SU-DHL-6 (cell line): ENCODE measurements at regions not wholly inside any gene's neighbourhood (a gene's known extent, or its start where the extent isn't known, plus 50 kb on each side); places are given as distances from the start of the nearest gene placed in this dataset.
"Not testable (repeated sequence)": the region's sequence is repeated elsewhere in the genome, so short reads cannot be mapped to it uniquely, and the experiment has no call there.

ENCODE experiments used
- H2AFZ ChIP-seq: fragments of 200-600 bp; sonication (generic); 2 replicates; pipeline ENCODE4 v1.6.1; 2014; ENCODE audit warnings: low read depth, mild to moderate bottlenecking, moderate library complexity, mixed read lengths, antibody characterized with exemption, low read length; ENCODE audit not compliant: severe bottlenecking
- H3F3A ChIP-seq: fragments of 200-600 bp; shearing (Covaris generic); 2 replicates; pipeline ENCODE4 v1.6.0; 2016; ENCODE audit warnings: antibody characterized with exemption, mild to moderate bottlenecking; ENCODE audit not compliant: insufficient read depth
- H3K27ac ChIP-seq: fragments of 200-600 bp; sonication (generic); 2 replicates; pipeline ENCODE4 v1.5.1; 2016; ENCODE audit warnings: low read depth, mild to moderate bottlenecking, low read length, moderate library complexity, mixed read lengths
- H3K27me3 ChIP-seq: fragments of 200-600 bp; sonication (generic), shearing (Covaris generic); 2 replicates; pipeline ENCODE4 v1.6.0; 2014; ENCODE audit warnings: mild to moderate bottlenecking, low read length
- H3K36me3 ChIP-seq: fragments of 200-600 bp; sonication (generic); 2 replicates; pipeline ENCODE4 v1.6.1; 2014; ENCODE audit warnings: mild to moderate bottlenecking, low read length, mixed read lengths
- H3K4me2 ChIP-seq: fragments of 300-600, 200-600 bp; shearing (Covaris generic), sonication (generic); 2 replicates; pipeline ENCODE4 v1.6.0; 2014; ENCODE audit warnings: low read length, low read depth, mild to moderate bottlenecking; ENCODE audit not compliant: poor library complexity, severe bottlenecking
- H3K4me3 ChIP-seq: fragments of 200-600 bp; sonication (generic); 2 replicates; pipeline ENCODE4 v1.5.1; 2014; ENCODE audit warnings: antibody characterized with exemption, low read length, mild to moderate bottlenecking, mixed read lengths; ENCODE audit not compliant: insufficient read depth, poor library complexity, severe bottlenecking
- H3K79me2 ChIP-seq: fragments of 200-600 bp; sonication (generic); 2 replicates; pipeline ENCODE4 v1.6.1; 2014; ENCODE audit warnings: mild to moderate bottlenecking, low read length, moderate library complexity; ENCODE audit not compliant: insufficient read depth
- H3K9ac ChIP-seq: fragments of 200-600 bp; sonication (generic); 2 replicates; pipeline ENCODE4 v1.7.0; 2014; ENCODE audit warnings: mild to moderate bottlenecking, low read length
- H3K9me2 ChIP-seq: fragments of 200-600 bp; sonication (generic); replicated peaks from 2 replicates; pipeline ENCODE4 v1.6.1; 2014; ENCODE audit warnings: low read length; ENCODE audit not compliant: insufficient read depth
- H3K9me3 ChIP-seq: fragments of 200-600 bp; sonication (generic); 2 replicates; pipeline ENCODE4 v1.6.1; 2014; ENCODE audit warnings: low read length, mixed read lengths; ENCODE audit not compliant: insufficient read depth
- H4K20me1 ChIP-seq: fragments of 200-600 bp; sonication (generic); 2 replicates; pipeline ENCODE4 v1.6.1; 2014; ENCODE audit warnings: low read depth, mild to moderate bottlenecking, antibody characterized with exemption, low read length, moderate library complexity, mixed read lengths
- EZH2phosphoT487 ChIP-seq: fragments of 200-600 bp; sonication (generic), shearing (Covaris generic); conservative IDR thresholded peaks from 2 replicates; pipeline ENCODE4 v1.6.1; 2018; ENCODE audit warnings: mild to moderate bottlenecking, antibody characterized with exemption, low read length, moderate library complexity, mixed read lengths
- TF ChIP-seq, protein P1 (sequence below): fragments of 200-600 bp; sonication (generic); IDR thresholded peaks from one replicate; pipeline ENCODE4 v1.5.1; 2017; ENCODE audit warnings: antibody characterized with exemption, mild to moderate bottlenecking, low read length, moderate library complexity; ENCODE audit not compliant: insufficient read depth, poor library complexity, severe bottlenecking

DNA sequence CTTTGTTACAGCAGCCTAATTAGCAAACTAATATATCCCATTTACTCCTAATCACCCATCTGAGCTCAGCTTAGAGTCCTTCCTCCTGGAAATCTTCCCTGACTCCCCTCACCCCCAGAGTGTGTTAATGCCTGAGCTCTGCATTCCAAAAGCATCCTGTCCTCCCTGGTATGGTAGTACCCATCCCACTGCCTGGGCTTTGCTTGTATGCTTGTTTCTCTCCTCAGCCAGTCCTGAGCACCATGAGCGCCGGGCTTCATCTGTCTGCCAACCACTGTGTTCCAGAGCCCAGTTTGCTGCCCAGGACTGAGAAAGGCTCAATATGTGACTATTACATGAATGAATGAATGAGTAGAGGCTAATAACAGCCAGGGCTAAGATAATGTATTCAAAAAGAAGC, 272.4 kb downstream of the CDK5RAP2 start:
- Histone ChIP-seq H3K79me2 (no peaks in the 10 kb centered on the region), H3F3A (no peaks in the 10 kb centered on the region), H4K20me1 (no peaks in the 10 kb centered on the region), H3K9ac (no peak overlapping the region), H3K27ac (no peak overlapping the region), H3K4me2 (no peak overlapping the region), H2AFZ (no peak overlapping the region), H3K9me2 (no peaks in the 10 kb centered on the region), H3K4me3 (no peak overlapping the region), H3K9me3 (no peaks in the 10 kb centered on the region), H3K36me3 (no peaks in the 10 kb centered on the region), H3K27me3 (no peaks in the 10 kb centered on the region; the same call in 1 of the 2 replicates)
- no peak for TF ChIP-seq EZH2phosphoT487
- TF ChIP-seq, protein P1, sequence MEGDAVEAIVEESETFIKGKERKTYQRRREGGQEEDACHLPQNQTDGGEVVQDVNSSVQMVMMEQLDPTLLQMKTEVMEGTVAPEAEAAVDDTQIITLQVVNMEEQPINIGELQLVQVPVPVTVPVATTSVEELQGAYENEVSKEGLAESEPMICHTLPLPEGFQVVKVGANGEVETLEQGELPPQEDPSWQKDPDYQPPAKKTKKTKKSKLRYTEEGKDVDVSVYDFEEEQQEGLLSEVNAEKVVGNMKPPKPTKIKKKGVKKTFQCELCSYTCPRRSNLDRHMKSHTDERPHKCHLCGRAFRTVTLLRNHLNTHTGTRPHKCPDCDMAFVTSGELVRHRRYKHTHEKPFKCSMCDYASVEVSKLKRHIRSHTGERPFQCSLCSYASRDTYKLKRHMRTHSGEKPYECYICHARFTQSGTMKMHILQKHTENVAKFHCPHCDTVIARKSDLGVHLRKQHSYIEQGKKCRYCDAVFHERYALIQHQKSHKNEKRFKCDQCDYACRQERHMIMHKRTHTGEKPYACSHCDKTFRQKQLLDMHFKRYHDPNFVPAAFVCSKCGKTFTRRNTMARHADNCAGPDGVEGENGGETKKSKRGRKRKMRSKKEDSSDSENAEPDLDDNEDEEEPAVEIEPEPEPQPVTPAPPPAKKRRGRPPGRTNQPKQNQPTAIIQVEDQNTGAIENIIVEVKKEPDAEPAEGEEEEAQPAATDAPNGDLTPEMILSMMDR, result no peak

DNA sequence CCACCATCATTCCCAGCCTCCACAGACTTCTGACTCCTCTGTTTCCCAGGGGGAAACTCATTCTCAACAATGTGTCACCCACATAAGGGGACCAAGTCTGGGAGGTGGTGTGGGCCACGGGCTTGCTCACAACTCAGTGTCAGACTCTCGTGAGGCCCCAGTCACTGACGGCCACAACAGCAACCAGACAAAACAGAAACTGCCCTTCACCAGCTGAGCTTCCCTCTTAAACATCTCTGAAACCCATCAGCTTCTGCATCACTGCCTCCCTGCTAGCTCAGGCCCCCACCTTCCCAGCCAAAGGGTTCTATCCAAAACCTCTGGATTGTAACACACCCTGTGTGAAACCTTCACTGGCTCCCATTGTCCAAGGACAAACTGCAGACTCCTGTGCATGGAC, 273.4 kb downstream of the CDK5RAP2 start:
- Histone ChIP-seq H3F3A (no peaks in the 10 kb centered on the region), H3K9me2 (no peaks in the 10 kb centered on the region), H3K9me3 (no peaks in the 10 kb centered on the region), H3K9ac (no peak overlapping the region), H3K4me2 (no peak overlapping the region), H3K36me3 (no peaks in the 10 kb centered on the region), H3K4me3 (no peak overlapping the region), H3K27ac (no peak overlapping the region), H3K79me2 (no peaks in the 10 kb centered on the region), H4K20me1 (no peaks in the 10 kb centered on the region), H2AFZ (no peak overlapping the region), H3K27me3 (no peaks in the 10 kb centered on the region; the same call in 1 of the 2 replicates)
- no peak for TF ChIP-seq EZH2phosphoT487
- TF ChIP-seq, protein P1, result no peak

DNA sequence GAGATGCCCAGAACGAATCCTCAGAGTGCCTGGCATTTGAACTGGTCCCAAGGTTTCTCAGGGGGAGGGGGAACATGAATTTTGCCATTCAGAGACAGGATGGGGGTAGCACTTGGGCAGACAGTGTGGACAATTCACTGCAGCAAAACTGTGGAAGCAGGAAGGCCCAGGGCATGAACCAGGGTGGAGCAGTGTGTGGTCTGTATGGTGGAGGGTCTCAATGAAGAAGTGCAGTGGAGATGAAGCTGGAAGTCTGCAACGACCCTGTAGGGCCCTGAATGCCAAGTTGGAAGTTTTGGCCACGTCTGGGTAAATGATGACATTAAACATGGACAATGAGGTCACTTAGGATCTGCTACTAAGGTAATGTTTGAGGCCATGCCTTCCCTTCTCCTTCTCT, 273.9 kb downstream of the CDK5RAP2 start:
- Histone ChIP-seq H3K4me3 (no peak overlapping the region), H3K4me2 (no peak overlapping the region), H3K9me2 (no peaks in the 10 kb centered on the region), H3K9me3 (no peaks in the 10 kb centered on the region), H3K9ac (no peak overlapping the region), H3F3A (no peaks in the 10 kb centered on the region), H3K27ac (no peak overlapping the region), H3K79me2 (no peaks in the 10 kb centered on the region), H2AFZ (no peak overlapping the region), H4K20me1 (no peaks in the 10 kb centered on the region), H3K27me3 (no peaks in the 10 kb centered on the region; the same call in 1 of the 2 replicates), H3K36me3 (no peaks in the 10 kb centered on the region)
- TF ChIP-seq EZH2phosphoT487, result no peak
- TF ChIP-seq, protein P1, result no peak

DNA sequence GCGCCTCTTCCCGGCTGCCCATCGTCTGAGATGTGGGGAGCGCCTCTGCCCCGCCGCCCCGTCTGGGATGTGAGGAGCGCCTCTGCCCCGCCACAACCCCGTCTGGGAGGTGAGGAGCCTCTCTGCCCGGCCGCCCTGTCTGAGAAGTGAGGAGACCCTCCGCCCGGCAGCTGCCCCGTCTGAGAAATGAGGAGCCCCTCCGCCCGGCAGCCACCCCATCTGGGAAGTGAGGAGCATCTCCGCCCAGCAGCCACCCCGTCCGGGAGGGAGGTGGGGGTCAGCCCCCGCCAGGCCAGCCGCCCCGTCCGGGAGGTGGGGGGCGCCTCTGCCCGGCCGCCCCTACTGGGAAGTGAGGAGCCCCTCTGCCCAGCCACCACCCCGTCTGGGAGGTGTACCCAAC, 275.1 kb downstream of the CDK5RAP2 start:
- H3K27me3 ChIP-seq, H2AFZ ChIP-seq, H3F3A ChIP-seq, H3K27ac ChIP-seq, H3K9me2 ChIP-seq, H3K4me3 ChIP-seq, H4K20me1 ChIP-seq, H3K79me2 ChIP-seq, H3K9me3 ChIP-seq, H3K36me3 ChIP-seq, H3K4me2 ChIP-seq, H3K9ac ChIP-seq: not testable (repeated sequence)
